ENCODE measurements at regions not wholly inside any gene's neighbourhood (a gene's known extent, or its start where the extent isn't known, plus 50 kb on each side); places are given as distances from the start of the nearest gene placed in this dataset.
"Not testable (repeated sequence)": the region's sequence is repeated elsewhere in the genome, so short reads cannot be mapped to it uniquely, and the experiment has no call there.

DNA sequence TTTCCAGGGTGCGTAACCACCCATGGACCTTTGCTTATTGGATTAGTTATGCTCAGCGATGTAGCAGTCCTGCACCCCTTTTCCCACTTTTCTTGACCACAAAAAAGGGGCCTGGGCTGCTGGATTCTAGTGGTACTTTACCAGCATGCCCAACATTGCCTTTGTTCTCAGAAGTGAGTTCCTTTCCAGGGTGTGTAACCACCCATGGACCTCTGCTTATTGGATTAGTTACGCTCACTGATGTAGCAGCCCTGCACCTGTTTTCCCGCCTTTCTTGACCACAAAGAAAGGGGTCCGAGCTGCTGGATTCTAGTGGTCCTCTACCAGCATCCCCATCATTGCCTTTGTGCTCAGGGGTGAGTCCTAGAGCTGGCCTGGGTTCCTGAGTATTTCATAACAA, 138.2 kb downstream of the COX18 start:
- no peak overlapping the region for H3K9ac ChIP-seq (ENCODE audit: low read depth in 1 of 2, low read length in 2 of 2)
- H3K9me3 ChIP-seq (ENCODE audit: control insufficient read depth in 4 of 4, low read length in 3 of 4) = no peaks in the 10 kb centered on the region
- no peak overlapping the region for H3K27ac ChIP-seq (ENCODE audit: low read depth in 1 of 2, low read length in 2 of 2)
- TF ChIP-seq HNF4G (IDR thresholded peaks at IDR 0.05) (no peak), GABPA (IDR thresholded peaks at IDR 0.05 in 1 of 2, conservative IDR thresholded peaks at IDR 0.05 in 1 of 2) (no peak), TAF1 (conservative IDR thresholded peaks at IDR 0.05) (no peak), JUND (IDR thresholded peaks at IDR 0.05) (no peak)
- TF ChIP-seq, protein P1, sequence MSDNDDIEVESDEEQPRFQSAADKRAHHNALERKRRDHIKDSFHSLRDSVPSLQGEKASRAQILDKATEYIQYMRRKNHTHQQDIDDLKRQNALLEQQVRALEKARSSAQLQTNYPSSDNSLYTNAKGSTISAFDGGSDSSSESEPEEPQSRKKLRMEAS (IDR thresholded peaks at IDR 0.05) = no peak
- DNase-seq (ENCODE audit: low spot score) = no peak
- no peaks in the 10 kb centered on the region for H3K36me3 ChIP-seq (ENCODE audit: control insufficient read depth in 4 of 4, insufficient read depth in 3 of 4, low read depth in 1 of 4, low read length in 3 of 4)
- no peaks in the 10 kb centered on the region for H3K27me3 ChIP-seq (ENCODE audit: control insufficient read depth in 4 of 4, insufficient read depth in 4 of 4, low read length in 3 of 4)
- H3K4me3 ChIP-seq (ENCODE audit: low read depth in 1 of 3, low read length in 3 of 3) = no peak overlapping the region
- H3K4me1 ChIP-seq (ENCODE audit: control insufficient read depth in 4 of 4, insufficient read depth in 4 of 4, low read length in 3 of 4) = no peaks in the 10 kb centered on the region
- WGBS = 89% methylated on average over 5 of the region's 5 CpGs

DNA sequence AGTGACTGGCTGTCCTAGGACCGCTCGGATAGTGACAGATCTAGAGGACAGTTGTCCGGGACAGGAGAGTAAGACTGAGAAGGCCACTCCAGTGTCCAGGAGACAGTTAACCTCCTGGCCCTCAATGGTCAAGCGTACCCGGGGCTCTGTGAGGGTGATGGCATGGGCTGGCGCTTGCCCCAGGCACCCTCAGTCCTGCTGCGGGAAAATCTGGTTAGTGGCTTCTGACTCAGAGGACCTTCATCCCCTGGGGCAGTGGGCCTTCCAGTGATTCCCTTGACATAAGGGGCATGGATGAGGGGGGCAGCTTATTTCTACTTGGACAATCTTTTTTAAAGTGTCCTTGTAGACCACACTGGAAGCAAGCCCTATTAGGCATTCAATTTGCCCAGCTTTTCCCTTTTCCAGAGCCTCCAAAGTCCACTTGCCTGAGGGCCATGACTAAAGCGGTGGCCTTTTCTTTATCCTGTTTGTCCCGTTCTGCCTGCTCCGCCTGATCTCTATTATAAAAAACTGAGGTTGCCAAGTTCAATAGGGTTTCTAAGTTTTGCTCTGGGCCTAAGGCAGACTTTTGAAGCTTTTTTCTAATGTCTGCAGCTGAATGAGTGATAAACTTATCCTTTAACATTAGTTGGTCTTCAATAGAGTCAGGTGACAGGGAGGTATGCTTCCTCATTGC, 139.8 kb downstream of the COX18 start:
- not testable (repeated sequence) for H3K9ac ChIP-seq (ENCODE audit: low read depth in 1 of 2, low read length in 2 of 2); H3K4me1 ChIP-seq (ENCODE audit: control insufficient read depth in 4 of 4, insufficient read depth in 4 of 4, low read length in 3 of 4); H3K36me3 ChIP-seq (ENCODE audit: control insufficient read depth in 4 of 4, insufficient read depth in 3 of 4, low read depth in 1 of 4, low read length in 3 of 4); H3K4me3 ChIP-seq (ENCODE audit: low read depth in 1 of 3, low read length in 3 of 3); H3K27me3 ChIP-seq (ENCODE audit: control insufficient read depth in 4 of 4, insufficient read depth in 4 of 4, low read length in 3 of 4); H3K9me3 ChIP-seq (ENCODE audit: control insufficient read depth in 4 of 4, low read length in 3 of 4); H3K27ac ChIP-seq (ENCODE audit: low read depth in 1 of 2, low read length in 2 of 2); DNase-seq (ENCODE audit: low spot score)
- WGBS = 95% methylated on average over 10 of the region's 10 CpGs

DNA sequence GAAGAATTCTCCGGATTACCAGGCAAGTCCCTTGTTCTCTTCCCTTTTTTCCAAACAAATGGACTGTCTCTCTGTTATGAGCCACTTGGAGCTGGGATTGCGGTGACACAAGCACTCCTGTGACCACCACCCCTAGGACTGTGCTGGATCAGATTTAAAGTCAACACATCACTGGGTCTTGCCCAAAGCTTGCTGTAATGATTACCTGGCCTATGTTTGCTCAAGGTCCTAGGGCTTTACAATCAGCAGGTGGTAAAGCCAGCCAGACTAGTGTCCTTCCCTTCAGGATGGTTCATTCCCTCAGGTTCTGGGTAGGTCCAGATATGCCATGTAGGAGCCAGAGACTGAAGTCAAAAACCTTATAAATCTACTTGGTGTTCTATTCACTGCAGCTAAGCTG, 144.7 kb downstream of the COX18 start:
- Histone ChIP-seq H3K4me3 (ENCODE audit: low read depth in 1 of 3, low read length in 3 of 3) (no peak overlapping the region), H3K9me3 (ENCODE audit: control insufficient read depth in 4 of 4, low read length in 3 of 4) (no peaks in the 10 kb centered on the region), H3K9ac (ENCODE audit: low read depth in 1 of 2, low read length in 2 of 2) (no peak overlapping the region), H3K4me1 (ENCODE audit: control insufficient read depth in 4 of 4, insufficient read depth in 4 of 4, low read length in 3 of 4) (peaks cover 3 to 18% (median 13%) of the 10 kb centered on the region in 4 donors), H3K36me3 (ENCODE audit: control insufficient read depth in 4 of 4, insufficient read depth in 3 of 4, low read depth in 1 of 4, low read length in 3 of 4) (no peaks in the 10 kb centered on the region), H3K27ac (ENCODE audit: low read depth in 1 of 2, low read length in 2 of 2) (peak overlapping the region; percentile 16 to 51), H3K27me3 (ENCODE audit: control insufficient read depth in 4 of 4, insufficient read depth in 4 of 4, low read length in 3 of 4) (no peaks in the 10 kb centered on the region)
- WGBS = 33% methylated on average over 2 of the region's 2 CpGs
- DNase-seq (ENCODE audit: low spot score) = no peak
- TF ChIP-seq SP1 (IDR thresholded peaks at IDR 0.05) (peak; percentile 71), NR2F2 (IDR thresholded peaks at IDR 0.05) (no peak), RAD21 (IDR thresholded peaks at IDR 0.05) (peak; percentile 38 to 56), FOXA2 (IDR thresholded peaks at IDR 0.05) (peak; percentile 97), GABPA (IDR thresholded peaks at IDR 0.05 in 1 of 2, conservative IDR thresholded peaks at IDR 0.05 in 1 of 2) (peak in 1 of 2 donors; percentile 38), EGR1 (IDR thresholded peaks at IDR 0.05; ENCODE audit: low read depth in 2 of 2) (peak in 1 of 2 donors; percentile 43), JUND (IDR thresholded peaks at IDR 0.05) (peak; percentile 53 to 74), TAF1 (conservative IDR thresholded peaks at IDR 0.05) (peak; percentile 31), FOXA1 (IDR thresholded peaks at IDR 0.05) (peak; percentile 98), HNF4G (IDR thresholded peaks at IDR 0.05) (peak; percentile 10), HNF4A (conservative IDR thresholded peaks at IDR 0.05) (peak; percentile 58 to 73), RXRA (IDR thresholded peaks at IDR 0.05) (peak; percentile 38 to 82), YY1 (IDR thresholded peaks at IDR 0.05) (peak; percentile 72)
- TF ChIP-seq, protein P2, sequence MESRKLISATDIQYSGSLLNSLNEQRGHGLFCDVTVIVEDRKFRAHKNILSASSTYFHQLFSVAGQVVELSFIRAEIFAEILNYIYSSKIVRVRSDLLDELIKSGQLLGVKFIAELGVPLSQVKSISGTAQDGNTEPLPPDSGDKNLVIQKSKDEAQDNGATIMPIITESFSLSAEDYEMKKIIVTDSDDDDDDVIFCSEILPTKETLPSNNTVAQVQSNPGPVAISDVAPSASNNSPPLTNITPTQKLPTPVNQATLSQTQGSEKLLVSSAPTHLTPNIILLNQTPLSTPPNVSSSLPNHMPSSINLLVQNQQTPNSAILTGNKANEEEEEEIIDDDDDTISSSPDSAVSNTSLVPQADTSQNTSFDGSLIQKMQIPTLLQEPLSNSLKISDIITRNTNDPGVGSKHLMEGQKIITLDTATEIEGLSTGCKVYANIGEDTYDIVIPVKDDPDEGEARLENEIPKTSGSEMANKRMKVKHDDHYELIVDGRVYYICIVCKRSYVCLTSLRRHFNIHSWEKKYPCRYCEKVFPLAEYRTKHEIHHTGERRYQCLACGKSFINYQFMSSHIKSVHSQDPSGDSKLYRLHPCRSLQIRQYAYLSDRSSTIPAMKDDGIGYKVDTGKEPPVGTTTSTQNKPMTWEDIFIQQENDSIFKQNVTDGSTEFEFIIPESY (IDR thresholded peaks at IDR 0.05) = peak; percentile 61
- TF ChIP-seq, protein P3, sequence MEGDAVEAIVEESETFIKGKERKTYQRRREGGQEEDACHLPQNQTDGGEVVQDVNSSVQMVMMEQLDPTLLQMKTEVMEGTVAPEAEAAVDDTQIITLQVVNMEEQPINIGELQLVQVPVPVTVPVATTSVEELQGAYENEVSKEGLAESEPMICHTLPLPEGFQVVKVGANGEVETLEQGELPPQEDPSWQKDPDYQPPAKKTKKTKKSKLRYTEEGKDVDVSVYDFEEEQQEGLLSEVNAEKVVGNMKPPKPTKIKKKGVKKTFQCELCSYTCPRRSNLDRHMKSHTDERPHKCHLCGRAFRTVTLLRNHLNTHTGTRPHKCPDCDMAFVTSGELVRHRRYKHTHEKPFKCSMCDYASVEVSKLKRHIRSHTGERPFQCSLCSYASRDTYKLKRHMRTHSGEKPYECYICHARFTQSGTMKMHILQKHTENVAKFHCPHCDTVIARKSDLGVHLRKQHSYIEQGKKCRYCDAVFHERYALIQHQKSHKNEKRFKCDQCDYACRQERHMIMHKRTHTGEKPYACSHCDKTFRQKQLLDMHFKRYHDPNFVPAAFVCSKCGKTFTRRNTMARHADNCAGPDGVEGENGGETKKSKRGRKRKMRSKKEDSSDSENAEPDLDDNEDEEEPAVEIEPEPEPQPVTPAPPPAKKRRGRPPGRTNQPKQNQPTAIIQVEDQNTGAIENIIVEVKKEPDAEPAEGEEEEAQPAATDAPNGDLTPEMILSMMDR (IDR thresholded peaks at IDR 0.05; ENCODE audit: low read depth, low read length, missing input control) = peak; percentile 11
- TF ChIP-seq, protein P1 (IDR thresholded peaks at IDR 0.05) = peak; percentile 88
- TF ChIP-seq, protein P4, sequence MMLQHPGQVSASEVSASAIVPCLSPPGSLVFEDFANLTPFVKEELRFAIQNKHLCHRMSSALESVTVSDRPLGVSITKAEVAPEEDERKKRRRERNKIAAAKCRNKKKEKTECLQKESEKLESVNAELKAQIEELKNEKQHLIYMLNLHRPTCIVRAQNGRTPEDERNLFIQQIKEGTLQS (IDR thresholded peaks at IDR 0.05) = peak; percentile 53
- TF ChIP-seq, protein P5, sequence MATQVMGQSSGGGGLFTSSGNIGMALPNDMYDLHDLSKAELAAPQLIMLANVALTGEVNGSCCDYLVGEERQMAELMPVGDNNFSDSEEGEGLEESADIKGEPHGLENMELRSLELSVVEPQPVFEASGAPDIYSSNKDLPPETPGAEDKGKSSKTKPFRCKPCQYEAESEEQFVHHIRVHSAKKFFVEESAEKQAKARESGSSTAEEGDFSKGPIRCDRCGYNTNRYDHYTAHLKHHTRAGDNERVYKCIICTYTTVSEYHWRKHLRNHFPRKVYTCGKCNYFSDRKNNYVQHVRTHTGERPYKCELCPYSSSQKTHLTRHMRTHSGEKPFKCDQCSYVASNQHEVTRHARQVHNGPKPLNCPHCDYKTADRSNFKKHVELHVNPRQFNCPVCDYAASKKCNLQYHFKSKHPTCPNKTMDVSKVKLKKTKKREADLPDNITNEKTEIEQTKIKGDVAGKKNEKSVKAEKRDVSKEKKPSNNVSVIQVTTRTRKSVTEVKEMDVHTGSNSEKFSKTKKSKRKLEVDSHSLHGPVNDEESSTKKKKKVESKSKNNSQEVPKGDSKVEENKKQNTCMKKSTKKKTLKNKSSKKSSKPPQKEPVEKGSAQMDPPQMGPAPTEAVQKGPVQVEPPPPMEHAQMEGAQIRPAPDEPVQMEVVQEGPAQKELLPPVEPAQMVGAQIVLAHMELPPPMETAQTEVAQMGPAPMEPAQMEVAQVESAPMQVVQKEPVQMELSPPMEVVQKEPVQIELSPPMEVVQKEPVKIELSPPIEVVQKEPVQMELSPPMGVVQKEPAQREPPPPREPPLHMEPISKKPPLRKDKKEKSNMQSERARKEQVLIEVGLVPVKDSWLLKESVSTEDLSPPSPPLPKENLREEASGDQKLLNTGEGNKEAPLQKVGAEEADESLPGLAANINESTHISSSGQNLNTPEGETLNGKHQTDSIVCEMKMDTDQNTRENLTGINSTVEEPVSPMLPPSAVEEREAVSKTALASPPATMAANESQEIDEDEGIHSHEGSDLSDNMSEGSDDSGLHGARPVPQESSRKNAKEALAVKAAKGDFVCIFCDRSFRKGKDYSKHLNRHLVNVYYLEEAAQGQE (IDR thresholded peaks at IDR 0.05) = peak; percentile 62
